Neuronal stem cell (in vitro differentiated cells): ENCODE measurements at regions not wholly inside any gene's neighbourhood (a gene's known extent, or its start where the extent isn't known, plus 50 kb on each side); places are given as distances from the start of the nearest gene placed in this dataset.

Experiments used
- DNase-seq: peaks from one replicate; pipeline ENCODE4 v3.0.0-alpha.2; 2013; ENCODE audit warnings: low spot score
- H2AFZ ChIP-seq: one replicate; pipeline ENCODE4 v1.6.1; 2013; ENCODE audit warnings: mild to moderate bottlenecking, low read length, inconsistent platforms
- H2AK5ac ChIP-seq: 2 replicates; pipeline ENCODE4 v1.6.1; 2013; ENCODE audit warnings: low read depth, mild to moderate bottlenecking, inconsistent platforms, low read length, moderate library complexity, mixed read lengths
- H2BK120ac ChIP-seq: 2 replicates; pipeline ENCODE4 v1.6.1; 2013; ENCODE audit warnings: low read depth, mild to moderate bottlenecking, inconsistent platforms, low read length, moderate library complexity, mixed read lengths
- H2BK12ac ChIP-seq: one replicate; pipeline ENCODE4 v1.6.1; 2013; ENCODE audit warnings: low read length, inconsistent platforms
- H2BK15ac ChIP-seq: 2 replicates; pipeline ENCODE4 v1.6.1; 2013; ENCODE audit warnings: mild to moderate bottlenecking, low read length, inconsistent platforms, mixed read lengths
- H2BK5ac ChIP-seq: one replicate; pipeline ENCODE4 v1.6.1; 2013; ENCODE audit warnings: inconsistent platforms, mild to moderate bottlenecking, low read length, moderate library complexity
- H3K14ac ChIP-seq: one replicate; pipeline ENCODE4 v1.6.1; 2013; ENCODE audit warnings: low read length, inconsistent platforms
- H3K18ac ChIP-seq: 2 replicates; pipeline ENCODE4 v1.6.1; 2013; ENCODE audit warnings: low read length, inconsistent platforms
- H3K23ac ChIP-seq: 2 replicates; pipeline ENCODE4 v1.6.1; 2013; ENCODE audit warnings: low read depth, mild to moderate bottlenecking, mixed read lengths, low read length, inconsistent platforms; ENCODE audit not compliant: poor library complexity
- H3K27ac ChIP-seq: replicated peaks from 3 replicates; pipeline ENCODE4 v1.5.1; 2013; ENCODE audit warnings: low read length, inconsistent platforms
- H3K27me3 ChIP-seq, 3 experiments: 2 replicates each; pipeline ENCODE4 v1.6.1; 2013; ENCODE audit warnings: low read length in 3 of 3, mild to moderate bottlenecking in 2 of 3, inconsistent platforms in 1 of 3, low read depth in 1 of 3, mixed read lengths in 1 of 3, moderate library complexity in 1 of 3; ENCODE audit not compliant: control insufficient read depth in 3 of 3, insufficient read depth in 3 of 3
- H3K36me3 ChIP-seq, 2 donors: replicated peaks in 1 of 2; 2 replicates each; pipeline ENCODE4 v1.6.1; 2013; ENCODE audit warnings: low read length in 2 of 2; ENCODE audit not compliant: control insufficient read depth in 2 of 2, insufficient read depth in 2 of 2
- H3K4ac ChIP-seq: 2 replicates; pipeline ENCODE4 v1.6.1; 2013; ENCODE audit warnings: inconsistent platforms, mild to moderate bottlenecking, low read length, moderate library complexity
- H3K4me1 ChIP-seq, 2 donors: 1 replicate in 1 of 2; 2 replicates in 1 of 2; pipeline ENCODE4 v1.6.1; 2013; ENCODE audit warnings: low read length in 2 of 2, low read depth in 1 of 2; ENCODE audit not compliant: control insufficient read depth in 2 of 2, insufficient read depth in 1 of 2
- H3K4me2 ChIP-seq: one replicate; pipeline ENCODE4 v1.6.1; 2013; ENCODE audit warnings: mild to moderate bottlenecking, low read length, inconsistent platforms; ENCODE audit not compliant: insufficient read depth, poor library complexity, severe bottlenecking
- H3K4me3 ChIP-seq, 2 donors: 2 replicates each; pipeline ENCODE4 v1.5.1; 2013; ENCODE audit warnings: low read length in 2 of 2, mild to moderate bottlenecking in 2 of 2, inconsistent platforms in 1 of 2, moderate library complexity in 1 of 2
- H3K79me1 ChIP-seq: one replicate; pipeline ENCODE4 v1.6.1; 2013; ENCODE audit warnings: low read depth, mild to moderate bottlenecking, inconsistent platforms, low read length, moderate library complexity
- H3K9ac ChIP-seq: one replicate; pipeline ENCODE4 v1.6.1; 2013; ENCODE audit warnings: mild to moderate bottlenecking, low read depth, low read length, inconsistent platforms; ENCODE audit not compliant: poor library complexity
- H3K9me3 ChIP-seq, 2 donors: replicated peaks in 1 of 2; 2 replicates each; pipeline versions ENCODE3 to v1.6.1; 2013; ENCODE audit warnings: low read length in 2 of 2, mild to moderate bottlenecking in 2 of 2, inconsistent platforms in 1 of 2, low read depth in 1 of 2, mixed read lengths in 1 of 2, moderate library complexity in 1 of 2; ENCODE audit not compliant: control insufficient read depth in 2 of 2, insufficient read depth in 1 of 2
- H4K8ac ChIP-seq: one replicate; pipeline ENCODE4 v1.6.1; 2013; ENCODE audit warnings: low read depth, mild to moderate bottlenecking, inconsistent platforms, low read length, moderate library complexity
- H4K91ac ChIP-seq: one replicate; pipeline ENCODE4 v1.6.1; 2013; ENCODE audit warnings: low read length, low read depth, mild to moderate bottlenecking, inconsistent platforms; ENCODE audit not compliant: poor library complexity
- WGBS, 2 donors: extraction: QIAGEN DNeasy Blood & Tissue Kit; methylation state at CpG; one replicate each; pipeline ENCODE4 v1.1.7; 2013; ENCODE audit warnings: missing lambda C conversion rate in 2 of 2, mixed read lengths in 1 of 2; ENCODE audit not compliant: insufficient read length in 2 of 2, insufficient replicate concordance in 1 of 2; ENCODE audit errors: extremely low coverage in 2 of 2; 5-methylcytosine and 5-hydroxymethylcytosine counted together

GRCh38 chr6:164370773-164371172 lies 938.6 kb downstream of the C6orf118 start:
- H3K4me3 ChIP-seq = no peak overlapping the region
- H3K4me2 ChIP-seq = no peak overlapping the region
- no peaks in the 10 kb centered on the region for H3K79me1 ChIP-seq
- H4K8ac ChIP-seq = no peak overlapping the region
- no peak overlapping the region for H3K4ac ChIP-seq
- DNase-seq = no peak
- H2AK5ac ChIP-seq = no peak overlapping the region
- H2BK12ac ChIP-seq = no peak overlapping the region
- H2BK15ac ChIP-seq = no peak overlapping the region
- H3K9me3 ChIP-seq = peaks cover 4 to 9% of the 10 kb centered on the region in 2 donors
- no peak overlapping the region for H2AFZ ChIP-seq
- H3K4me1 ChIP-seq = peaks cover 0 to 2% of the 10 kb centered on the region in 2 donors
- H3K23ac ChIP-seq = no peak overlapping the region
- no peak overlapping the region for H3K27ac ChIP-seq
- no peak overlapping the region for H3K9ac ChIP-seq
- no peak overlapping the region for H3K18ac ChIP-seq
- no peak overlapping the region for H4K91ac ChIP-seq
- no peaks in the 10 kb centered on the region for H3K36me3 ChIP-seq
- H3K14ac ChIP-seq = no peak overlapping the region
- no peak overlapping the region for H2BK5ac ChIP-seq
- H3K27me3 ChIP-seq = no peaks in the 10 kb centered on the region
- H2BK120ac ChIP-seq = no peak overlapping the region

GRCh38 chr6:164359441-164359840 lies 944.9 kb downstream of the QKI start:
- DNase-seq = no peak
- H4K91ac ChIP-seq = no peak overlapping the region
- no peak overlapping the region for H3K9ac ChIP-seq
- H3K4ac ChIP-seq = no peak overlapping the region
- H2BK120ac ChIP-seq = no peak overlapping the region
- peaks cover 8 to 53% of the 10 kb centered on the region in 2 donors for H3K9me3 ChIP-seq
- H4K8ac ChIP-seq = no peak overlapping the region
- H3K4me2 ChIP-seq = no peak overlapping the region
- no CpG with 5 or more reads among the region's 2 CpGs for WGBS, 2 donors
- H3K36me3 ChIP-seq = no peaks in the 10 kb centered on the region
- H3K4me1 ChIP-seq = peaks cover 0 to 4% of the 10 kb centered on the region in 2 donors
- H3K23ac ChIP-seq = no peak overlapping the region
- H2BK5ac ChIP-seq = no peak overlapping the region
- no peak overlapping the region for H2AFZ ChIP-seq
- no peak overlapping the region for H3K18ac ChIP-seq
- no peak overlapping the region for H2BK12ac ChIP-seq
- H3K27me3 ChIP-seq = no peaks in the 10 kb centered on the region
- H3K27ac ChIP-seq = no peak overlapping the region
- no peak overlapping the region for H2BK15ac ChIP-seq
- no peak overlapping the region for H2AK5ac ChIP-seq
- no peak overlapping the region for H3K14ac ChIP-seq
- no peak overlapping the region for H3K4me3 ChIP-seq
- no peaks in the 10 kb centered on the region for H3K79me1 ChIP-seq

GRCh38 chr6:164359036-164359435 lies 944.5 kb downstream of the QKI start:
- Histone ChIP-seq H2BK120ac (no peak overlapping the region), H4K91ac (no peak overlapping the region), H2BK5ac (no peak overlapping the region), H3K14ac (no peak overlapping the region), H3K4me1 (peaks cover 0 to 4% of the 10 kb centered on the region in 2 donors), H3K4me2 (no peak overlapping the region), H3K18ac (no peak overlapping the region), H3K4me3 (no peak overlapping the region), H3K4ac (no peak overlapping the region), H2AFZ (no peak overlapping the region), H3K79me1 (no peaks in the 10 kb centered on the region), H3K23ac (no peak overlapping the region), H4K8ac (no peak overlapping the region), H3K36me3 (no peaks in the 10 kb centered on the region), H3K27me3 (no peaks in the 10 kb centered on the region), H3K9me3 (peaks cover 8 to 49% of the 10 kb centered on the region in 2 donors), H3K9ac (no peak overlapping the region), H2BK15ac (no peak overlapping the region), H2AK5ac (no peak overlapping the region), H3K27ac (no peak overlapping the region), H2BK12ac (no peak overlapping the region)
- no peak for DNase-seq
- no CpG with 5 or more reads among the region's 2 CpGs for WGBS, 2 donors

- H2BK120ac ChIP-seq = no peak overlapping the region
- no peak overlapping the region for H3K4ac ChIP-seq
- WGBS, 2 donors = no CpG with 5 or more reads among the region's 1 CpG
- no peak overlapping the region for H3K4me3 ChIP-seq
- H2BK5ac ChIP-seq = no peak overlapping the region
- no peak overlapping the region for H2BK15ac ChIP-seq
- no peak overlapping the region for H3K23ac ChIP-seq
- peaks cover 8 to 62% of the 10 kb centered on the region in 2 donors for H3K9me3 ChIP-seq
- H3K14ac ChIP-seq = no peak overlapping the region
- no peak overlapping the region for H2AFZ ChIP-seq
- H3K4me1 ChIP-seq = peaks cover 0 to 4% of the 10 kb centered on the region in 2 donors
- H3K9ac ChIP-seq = no peak overlapping the region
- H4K8ac ChIP-seq = no peak overlapping the region
- no peak overlapping the region for H3K4me2 ChIP-seq
- no peaks in the 10 kb centered on the region for H3K27me3 ChIP-seq
- no peak for DNase-seq
- no peak overlapping the region for H4K91ac ChIP-seq
- H2BK12ac ChIP-seq = no peak overlapping the region
- H3K27ac ChIP-seq = no peak overlapping the region
- no peaks in the 10 kb centered on the region for H3K36me3 ChIP-seq
- H3K79me1 ChIP-seq = no peaks in the 10 kb centered on the region
- no peak overlapping the region for H3K18ac ChIP-seq
- H2AK5ac ChIP-seq = no peak overlapping the region
These were observed 942.3 kb downstream of the QKI start for GRCh38 chr6:164356814-164357213.
